ENCODE measurements at regions not wholly inside any gene's neighbourhood (a gene's known extent, or its start where the extent isn't known, plus 50 kb on each side); places are given as distances from the start of the nearest gene placed in this dataset.

DNA sequence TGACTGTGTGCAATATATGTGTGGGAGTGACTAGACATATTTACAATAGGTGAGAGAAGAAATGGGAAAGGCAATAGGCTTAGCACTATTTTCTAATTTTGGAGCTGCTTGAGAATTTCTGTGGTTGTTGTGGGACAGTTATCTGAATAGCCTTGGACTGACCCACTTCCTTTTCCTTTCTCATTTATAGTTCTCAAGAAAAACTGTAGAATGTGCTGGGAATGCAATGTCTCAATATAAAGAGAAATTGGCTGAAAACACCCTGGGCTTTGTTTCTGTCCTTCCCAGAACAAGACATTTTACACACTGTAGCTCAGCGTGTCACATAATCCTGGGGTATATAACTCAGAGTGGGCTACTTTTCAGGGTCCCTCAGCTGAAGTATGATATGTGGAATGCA, 153.0 kb upstream of the RHOBTB1 start:
- H3K36me3 ChIP-seq (ENCODE audit: control insufficient read depth in 5 of 5, insufficient read depth in 5 of 5, low read length in 5 of 5) = no peaks in the 10 kb centered on the region
- H3K27me3 ChIP-seq (ENCODE audit: control insufficient read depth in 5 of 5, insufficient read depth in 4 of 5, low read length in 5 of 5) = no peaks in the 10 kb centered on the region
- H3K9me3 ChIP-seq (ENCODE audit: control insufficient read depth in 5 of 5, low read length in 5 of 5) = no peaks in the 10 kb centered on the region
- no peak overlapping the region for H3K27ac ChIP-seq (ENCODE audit: low read depth, low read length)
- H3K9ac ChIP-seq (ENCODE audit: low read length in 5 of 5) = no peak overlapping the region
- no peak overlapping the region for H3K4me3 ChIP-seq (ENCODE audit: low read depth in 1 of 5, low read length in 5 of 5)
- no peaks in the 10 kb centered on the region for H3K4me1 ChIP-seq (ENCODE audit: control insufficient read depth in 5 of 5, insufficient read depth in 5 of 5, low read length in 5 of 5)

DNA sequence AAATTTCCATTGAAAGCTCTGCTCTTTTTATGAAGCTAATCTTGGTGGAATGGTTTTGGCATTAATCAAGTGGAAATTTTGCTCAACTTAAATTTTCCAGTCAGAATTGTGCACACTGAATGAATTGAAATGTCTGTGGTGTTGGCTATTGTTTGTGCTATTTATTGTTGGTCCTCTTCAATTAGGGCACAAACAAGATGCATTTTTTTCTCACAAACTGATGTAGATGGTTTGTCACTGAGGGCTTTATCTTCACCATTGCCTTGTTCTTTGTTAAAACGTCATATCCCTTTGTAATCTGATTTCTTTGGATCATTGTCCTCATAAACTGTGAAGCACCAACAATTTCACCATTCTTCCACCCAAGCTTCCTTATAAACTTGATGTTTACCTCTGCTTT, 152.1 kb upstream of the RHOBTB1 start:
- H3K9me3 ChIP-seq (ENCODE audit: control insufficient read depth in 5 of 5, low read length in 5 of 5) = no peaks in the 10 kb centered on the region
- no peaks in the 10 kb centered on the region for H3K27me3 ChIP-seq (ENCODE audit: control insufficient read depth in 5 of 5, insufficient read depth in 4 of 5, low read length in 5 of 5)
- H3K27ac ChIP-seq (ENCODE audit: low read depth, low read length) = no peak overlapping the region
- H3K36me3 ChIP-seq (ENCODE audit: control insufficient read depth in 5 of 5, insufficient read depth in 5 of 5, low read length in 5 of 5) = no peaks in the 10 kb centered on the region
- H3K4me1 ChIP-seq (ENCODE audit: control insufficient read depth in 5 of 5, insufficient read depth in 5 of 5, low read length in 5 of 5) = no peaks in the 10 kb centered on the region
- no peak overlapping the region for H3K9ac ChIP-seq (ENCODE audit: low read length in 5 of 5)
- H3K4me3 ChIP-seq (ENCODE audit: low read depth in 1 of 5, low read length in 5 of 5) = no peak overlapping the region

DNA sequence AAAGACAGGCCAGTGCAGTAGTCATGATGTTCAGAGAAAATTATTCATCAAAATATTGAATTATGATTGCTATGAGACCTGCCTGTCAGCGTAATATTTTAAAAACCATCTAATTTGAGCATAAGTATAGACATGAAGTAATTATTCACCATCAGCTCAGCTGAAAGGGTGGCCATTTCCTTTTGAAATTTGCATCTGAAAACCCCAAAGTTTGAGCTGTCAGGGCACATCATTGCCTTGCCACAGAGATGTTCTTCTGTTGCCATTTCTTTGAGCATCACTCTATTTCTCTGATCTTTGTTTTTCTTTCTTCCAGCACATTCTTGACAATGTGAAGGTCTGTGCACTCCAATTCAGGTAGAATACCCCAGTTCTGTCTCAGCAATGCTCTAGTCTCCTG, 147.5 kb upstream of the RHOBTB1 start:
- Histone ChIP-seq H3K27ac (ENCODE audit: low read depth, low read length) (no peak overlapping the region), H3K27me3 (ENCODE audit: control insufficient read depth in 5 of 5, insufficient read depth in 4 of 5, low read length in 5 of 5) (no peaks in the 10 kb centered on the region), H3K4me1 (ENCODE audit: control insufficient read depth in 5 of 5, insufficient read depth in 5 of 5, low read length in 5 of 5) (no peaks in the 10 kb centered on the region), H3K9me3 (ENCODE audit: control insufficient read depth in 5 of 5, low read length in 5 of 5) (no peaks in the 10 kb centered on the region), H3K4me3 (ENCODE audit: low read depth in 1 of 5, low read length in 5 of 5) (no peak overlapping the region), H3K9ac (ENCODE audit: low read length in 5 of 5) (no peak overlapping the region), H3K36me3 (ENCODE audit: control insufficient read depth in 5 of 5, insufficient read depth in 5 of 5, low read length in 5 of 5) (no peaks in the 10 kb centered on the region)

DNA sequence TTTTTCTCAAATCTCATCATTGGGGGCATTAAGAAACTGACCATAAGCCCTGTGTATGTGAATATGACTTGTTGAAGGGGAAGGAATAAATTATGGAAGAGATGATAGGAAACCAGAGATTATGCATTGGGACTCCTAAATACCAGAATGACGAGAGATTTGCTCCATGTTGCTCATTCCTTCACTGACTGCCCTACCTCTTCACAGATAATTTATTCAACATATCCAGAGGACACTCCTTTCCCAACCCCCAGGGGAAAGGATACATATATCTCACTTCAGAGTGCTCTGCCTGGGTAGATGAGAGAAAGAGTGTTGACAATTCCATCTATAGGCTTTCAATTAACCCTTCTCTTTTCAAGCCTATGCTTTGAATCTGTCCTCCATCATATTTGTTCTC, 145.3 kb upstream of the RHOBTB1 start:
- H3K27me3 ChIP-seq (ENCODE audit: control insufficient read depth in 5 of 5, insufficient read depth in 4 of 5, low read length in 5 of 5) = no peaks in the 10 kb centered on the region
- H3K36me3 ChIP-seq (ENCODE audit: control insufficient read depth in 5 of 5, insufficient read depth in 5 of 5, low read length in 5 of 5) = no peaks in the 10 kb centered on the region
- no peak overlapping the region for H3K27ac ChIP-seq (ENCODE audit: low read depth, low read length)
- H3K9ac ChIP-seq (ENCODE audit: low read length in 5 of 5) = no peak overlapping the region
- no peaks in the 10 kb centered on the region for H3K4me1 ChIP-seq (ENCODE audit: control insufficient read depth in 5 of 5, insufficient read depth in 5 of 5, low read length in 5 of 5)
- H3K9me3 ChIP-seq (ENCODE audit: control insufficient read depth in 5 of 5, low read length in 5 of 5) = peaks cover 0 to 6% (median 0%) of the 10 kb centered on the region in 5 donors
- no peak overlapping the region for H3K4me3 ChIP-seq (ENCODE audit: low read depth in 1 of 5, low read length in 5 of 5)

DNA sequence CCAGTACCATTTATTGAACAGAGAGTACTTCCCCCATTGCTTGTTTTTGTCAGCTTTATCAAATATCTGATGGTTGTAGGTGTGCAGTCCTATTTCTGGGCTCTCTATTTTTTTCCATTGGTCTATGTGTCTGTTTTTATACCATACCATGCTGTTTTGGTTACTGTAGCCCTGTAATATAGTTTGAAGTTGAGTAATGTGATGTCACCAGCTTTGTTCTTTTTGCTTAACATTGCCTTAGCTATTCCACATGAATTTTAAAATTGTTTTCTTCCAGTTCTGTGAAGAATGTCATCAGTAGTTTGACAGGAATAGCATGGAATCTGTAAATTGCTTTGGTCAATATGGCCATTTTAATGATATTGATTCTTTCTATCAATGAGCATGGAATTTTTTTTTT, 140.5 kb upstream of the RHOBTB1 start:
- Histone ChIP-seq H3K36me3 (ENCODE audit: control insufficient read depth in 5 of 5, insufficient read depth in 5 of 5, low read length in 5 of 5) (no peaks in the 10 kb centered on the region), H3K27ac (ENCODE audit: low read depth, low read length) (no peak overlapping the region), H3K27me3 (ENCODE audit: control insufficient read depth in 5 of 5, insufficient read depth in 4 of 5, low read length in 5 of 5) (no peaks in the 10 kb centered on the region), H3K4me1 (ENCODE audit: control insufficient read depth in 5 of 5, insufficient read depth in 5 of 5, low read length in 5 of 5) (no peaks in the 10 kb centered on the region), H3K9me3 (ENCODE audit: control insufficient read depth in 5 of 5, low read length in 5 of 5) (peaks cover 0 to 7% (median 0%) of the 10 kb centered on the region in 5 donors), H3K9ac (ENCODE audit: low read length in 5 of 5) (no peak overlapping the region), H3K4me3 (ENCODE audit: low read depth in 1 of 5, low read length in 5 of 5) (no peak overlapping the region)

DNA sequence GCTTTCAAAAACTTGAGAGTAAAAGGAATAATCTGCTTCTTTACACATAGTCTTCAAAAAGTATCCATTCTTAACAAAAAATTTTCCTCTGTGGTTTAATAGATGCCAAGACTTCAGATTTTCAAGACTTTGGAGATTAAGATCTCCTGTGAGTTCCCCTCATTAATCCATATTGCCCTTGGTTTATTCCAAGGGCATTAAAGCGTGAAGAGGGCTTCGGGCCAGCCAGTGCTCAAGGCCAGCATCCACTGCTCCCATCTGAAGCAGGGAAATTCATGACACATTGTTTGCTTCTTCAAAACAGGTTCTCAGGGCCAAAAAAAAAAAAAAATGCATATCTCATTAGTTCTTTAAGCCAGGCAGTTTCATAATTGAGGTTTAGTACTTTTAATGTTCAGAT, 137.3 kb upstream of the RHOBTB1 start:
- H3K27ac ChIP-seq (ENCODE audit: low read depth, low read length) = no peak overlapping the region
- no peaks in the 10 kb centered on the region for H3K36me3 ChIP-seq (ENCODE audit: control insufficient read depth in 5 of 5, insufficient read depth in 5 of 5, low read length in 5 of 5)
- no peak overlapping the region for H3K4me3 ChIP-seq (ENCODE audit: low read depth in 1 of 5, low read length in 5 of 5)
- H3K9me3 ChIP-seq (ENCODE audit: control insufficient read depth in 5 of 5, low read length in 5 of 5) = peaks cover 0 to 7% (median 0%) of the 10 kb centered on the region in 5 donors
- peaks cover 0 to 8% (median 0%) of the 10 kb centered on the region in 5 donors for H3K4me1 ChIP-seq (ENCODE audit: control insufficient read depth in 5 of 5, insufficient read depth in 5 of 5, low read length in 5 of 5)
- no peaks in the 10 kb centered on the region for H3K27me3 ChIP-seq (ENCODE audit: control insufficient read depth in 5 of 5, insufficient read depth in 4 of 5, low read length in 5 of 5)
- no peak overlapping the region for H3K9ac ChIP-seq (ENCODE audit: low read length in 5 of 5)

DNA sequence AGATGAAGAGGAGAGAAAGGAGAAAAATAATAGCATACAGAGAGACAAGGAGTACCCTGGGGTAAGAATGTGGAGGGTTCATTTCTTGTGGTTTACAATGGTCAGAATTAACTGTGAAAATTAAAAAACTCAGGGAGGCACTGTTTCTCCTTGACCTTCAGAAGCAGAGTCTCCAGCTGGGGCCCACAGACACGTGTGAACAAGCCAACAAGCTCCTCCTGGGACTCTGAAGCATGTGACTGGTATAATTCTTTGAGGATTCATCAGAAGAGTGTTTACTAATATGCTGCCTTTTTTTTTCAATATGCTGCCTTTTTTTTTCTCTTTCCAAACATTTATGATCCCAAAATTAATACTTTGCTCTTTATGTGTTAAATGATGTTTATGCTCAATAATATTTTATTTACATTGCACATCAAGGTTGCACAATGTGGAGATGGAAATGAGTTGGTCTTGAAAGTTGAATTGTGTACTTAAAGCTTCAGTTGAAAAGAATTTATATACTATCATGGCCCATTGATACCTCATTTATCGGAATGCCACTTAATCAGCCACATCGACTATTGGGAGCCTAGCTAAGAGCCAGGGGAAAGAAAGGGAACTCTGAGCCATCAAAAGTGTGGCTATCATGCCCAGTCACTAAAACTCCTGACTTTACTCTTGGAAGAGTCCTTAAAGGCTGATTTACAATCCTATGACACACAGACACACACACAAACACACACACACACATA, 134.7 kb upstream of the RHOBTB1 start:
- Histone ChIP-seq H3K4me3 (ENCODE audit: low read depth in 1 of 5, low read length in 5 of 5) (no peak overlapping the region), H3K9ac (ENCODE audit: low read length in 5 of 5) (no peak overlapping the region), H3K9me3 (ENCODE audit: control insufficient read depth in 5 of 5, low read length in 5 of 5) (no peaks in the 10 kb centered on the region), H3K4me1 (ENCODE audit: control insufficient read depth in 5 of 5, insufficient read depth in 5 of 5, low read length in 5 of 5) (peaks cover 0 to 8% (median 0%) of the 10 kb centered on the region in 5 donors), H3K27ac (ENCODE audit: low read depth, low read length) (no peak overlapping the region), H3K27me3 (ENCODE audit: control insufficient read depth in 5 of 5, insufficient read depth in 4 of 5, low read length in 5 of 5) (no peaks in the 10 kb centered on the region), H3K36me3 (ENCODE audit: control insufficient read depth in 5 of 5, insufficient read depth in 5 of 5, low read length in 5 of 5) (no peaks in the 10 kb centered on the region)

DNA sequence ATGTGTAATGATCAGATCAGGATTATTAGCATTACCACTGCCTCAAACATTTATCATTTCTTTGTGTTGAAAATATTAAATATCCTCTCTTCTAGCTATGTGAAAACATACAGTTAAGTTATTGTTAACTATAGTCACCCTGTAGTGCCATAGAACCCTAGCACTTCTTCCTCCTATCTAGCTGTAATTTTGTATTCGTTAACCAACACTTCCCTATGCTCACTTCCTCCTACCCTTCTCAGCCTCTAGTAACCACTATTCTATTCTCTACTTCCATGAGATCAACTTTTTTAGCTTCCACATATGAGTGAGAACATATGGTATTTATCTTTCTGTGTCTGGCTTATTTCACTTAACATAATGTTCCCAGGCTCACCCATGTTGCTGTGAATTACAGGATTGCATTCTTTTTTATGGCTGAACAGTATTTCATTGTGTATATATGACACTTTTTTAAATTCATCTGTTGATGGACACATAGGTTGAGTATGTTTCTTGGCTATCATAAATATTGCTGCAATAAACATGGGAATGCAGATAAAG, 132.7 kb upstream of the RHOBTB1 start:
- Histone ChIP-seq H3K27ac (ENCODE audit: low read depth, low read length) (no peak overlapping the region), H3K9ac (ENCODE audit: low read length in 5 of 5) (no peak overlapping the region), H3K4me1 (ENCODE audit: control insufficient read depth in 5 of 5, insufficient read depth in 5 of 5, low read length in 5 of 5) (peaks cover 0 to 8% (median 0%) of the 10 kb centered on the region in 5 donors), H3K9me3 (ENCODE audit: control insufficient read depth in 5 of 5, low read length in 5 of 5) (no peaks in the 10 kb centered on the region), H3K27me3 (ENCODE audit: control insufficient read depth in 5 of 5, insufficient read depth in 4 of 5, low read length in 5 of 5) (no peaks in the 10 kb centered on the region), H3K36me3 (ENCODE audit: control insufficient read depth in 5 of 5, insufficient read depth in 5 of 5, low read length in 5 of 5) (no peaks in the 10 kb centered on the region), H3K4me3 (ENCODE audit: low read depth in 1 of 5, low read length in 5 of 5) (no peak overlapping the region)

DNA sequence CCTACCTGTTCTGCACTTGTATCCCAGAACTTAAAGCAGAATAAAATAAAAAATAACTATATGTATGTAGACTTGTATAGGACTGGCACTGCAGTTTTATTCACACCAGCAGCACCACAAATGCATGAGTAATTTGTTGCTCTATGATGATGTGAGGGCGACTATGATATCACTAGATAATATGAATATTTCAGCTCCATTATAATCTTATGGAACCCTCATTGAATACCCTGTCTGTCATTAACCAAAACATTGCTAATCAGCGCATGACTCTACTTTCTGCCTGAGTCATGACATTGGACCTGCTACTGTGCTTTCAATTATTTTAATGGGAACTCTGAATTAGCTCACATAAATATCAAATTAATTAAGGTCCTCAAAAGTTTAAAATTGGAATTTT, 129.4 kb upstream of the RHOBTB1 start:
- peaks cover 0 to 2% (median 0%) of the 10 kb centered on the region in 5 donors for H3K4me1 ChIP-seq (ENCODE audit: control insufficient read depth in 5 of 5, insufficient read depth in 5 of 5, low read length in 5 of 5)
- no peak overlapping the region for H3K27ac ChIP-seq (ENCODE audit: low read depth, low read length)
- H3K27me3 ChIP-seq (ENCODE audit: control insufficient read depth in 5 of 5, insufficient read depth in 4 of 5, low read length in 5 of 5) = no peaks in the 10 kb centered on the region
- no peaks in the 10 kb centered on the region for H3K9me3 ChIP-seq (ENCODE audit: control insufficient read depth in 5 of 5, low read length in 5 of 5)
- H3K36me3 ChIP-seq (ENCODE audit: control insufficient read depth in 5 of 5, insufficient read depth in 5 of 5, low read length in 5 of 5) = no peaks in the 10 kb centered on the region
- H3K4me3 ChIP-seq (ENCODE audit: low read depth in 1 of 5, low read length in 5 of 5) = no peak overlapping the region
- no peak overlapping the region for H3K9ac ChIP-seq (ENCODE audit: low read length in 5 of 5)

DNA sequence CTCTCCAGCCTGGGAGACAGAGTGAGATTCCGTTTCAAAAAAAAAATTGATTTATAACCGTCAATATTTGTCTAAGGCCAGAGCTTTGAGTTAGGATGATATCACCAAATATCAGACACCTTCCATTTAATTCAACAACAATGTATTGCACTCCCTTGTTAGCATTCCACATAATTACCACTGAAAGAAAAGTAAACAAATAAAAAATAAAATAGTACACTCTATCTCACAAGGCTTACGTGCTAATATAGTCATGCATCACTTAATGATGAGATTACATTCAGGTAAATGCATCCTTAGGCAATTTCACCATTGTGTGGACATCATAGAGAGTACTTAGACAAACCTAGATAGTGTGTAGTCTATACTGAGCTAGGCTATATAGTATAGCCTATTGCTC, 127.6 kb upstream of the RHOBTB1 start:
- Histone ChIP-seq H3K36me3 (ENCODE audit: control insufficient read depth in 5 of 5, insufficient read depth in 5 of 5, low read length in 5 of 5) (no peaks in the 10 kb centered on the region), H3K4me1 (ENCODE audit: control insufficient read depth in 5 of 5, insufficient read depth in 5 of 5, low read length in 5 of 5) (no peaks in the 10 kb centered on the region), H3K4me3 (ENCODE audit: low read depth in 1 of 5, low read length in 5 of 5) (no peak overlapping the region), H3K9ac (ENCODE audit: low read length in 5 of 5) (no peak overlapping the region), H3K27ac (ENCODE audit: low read depth, low read length) (no peak overlapping the region), H3K27me3 (ENCODE audit: control insufficient read depth in 5 of 5, insufficient read depth in 4 of 5, low read length in 5 of 5) (no peaks in the 10 kb centered on the region), H3K9me3 (ENCODE audit: control insufficient read depth in 5 of 5, low read length in 5 of 5) (no peaks in the 10 kb centered on the region)

All from subcutaneous abdominal adipose tissue (tissue), 5 donors.